ENCODE measurements at regions not wholly inside any gene's neighbourhood (a gene's known extent, or its start where the extent isn't known, plus 50 kb on each side); places are given as distances from the start of the nearest gene placed in this dataset.
"Not testable (repeated sequence)": the region's sequence is repeated elsewhere in the genome, so short reads cannot be mapped to it uniquely, and the experiment has no call there.

- no peak for DNase-seq
Observed at GRCh38 chr4:170773709-170774273, 684.0 kb upstream of the AADAT start.

- DNase-seq: no peak
Observed at GRCh38 chr4:170772429-170772828, 682.7 kb upstream of the AADAT start.

GRCh38 chr4:170770664-170771063 lies 680.9 kb upstream of the AADAT start:
- no peak for DNase-seq

- no peak for DNase-seq
Observed at GRCh38 chr4:170769862-170770261, 680.1 kb upstream of the AADAT start.

DNA sequence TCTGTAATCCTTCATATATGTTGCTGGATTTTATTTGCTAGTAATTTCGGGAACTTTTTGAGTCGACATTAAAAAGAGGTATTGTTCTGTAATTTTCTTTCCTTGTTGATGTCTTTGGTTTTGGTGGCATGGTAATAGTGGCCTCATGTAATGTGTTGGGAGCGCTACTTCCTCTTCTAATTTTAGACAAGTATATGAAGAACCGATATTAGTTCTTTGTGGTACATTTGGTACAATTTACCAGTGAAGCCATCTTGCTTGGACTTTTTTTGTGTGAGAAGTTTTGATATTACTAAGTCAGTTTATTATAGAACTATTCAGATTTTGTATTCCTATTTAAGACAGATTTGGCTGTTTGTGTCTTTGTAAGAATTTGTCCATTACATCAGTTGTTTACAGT lies 669.2 kb upstream of the AADAT start:
- no peak for DNase-seq

DNA sequence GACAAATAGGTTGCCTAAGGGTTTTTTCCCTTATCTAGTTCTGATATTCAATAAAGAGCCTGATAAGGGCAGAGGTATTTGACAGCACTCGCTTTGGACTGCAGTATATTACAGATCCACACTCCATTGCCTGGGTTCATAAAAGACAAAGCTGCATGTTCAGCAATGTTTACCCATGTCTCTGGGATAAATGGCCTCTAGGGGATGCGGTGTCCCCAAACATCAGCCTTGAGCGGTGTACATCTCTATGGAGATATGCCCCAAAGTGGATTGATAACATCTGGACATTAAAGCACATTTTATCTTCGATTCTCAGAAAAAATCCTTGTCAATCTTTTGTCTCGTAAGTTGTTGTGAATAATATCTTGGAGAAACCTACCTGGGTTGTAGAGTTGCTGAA lies 660.8 kb upstream of the AADAT start:
- DNase-seq: no peak

DNA sequence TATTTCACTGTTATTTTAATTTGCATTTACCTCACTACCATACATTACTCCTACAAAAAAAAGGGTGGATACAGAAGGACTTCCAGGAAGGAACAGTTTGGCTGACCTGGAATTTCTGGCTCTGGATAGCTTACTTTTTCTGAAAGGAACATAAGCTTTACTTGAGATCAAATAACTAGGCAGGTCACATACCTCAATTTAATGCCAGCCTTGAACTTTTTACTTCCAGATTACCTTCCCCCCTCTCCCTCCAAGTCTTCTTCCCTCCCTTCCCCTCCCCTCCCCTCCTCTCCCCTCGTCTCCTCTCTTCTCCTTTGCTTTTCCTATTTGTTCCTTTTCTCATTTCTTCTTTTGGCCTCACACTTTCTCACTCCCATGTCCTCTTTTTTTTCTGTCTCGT lies 659.2 kb upstream of the AADAT start:
- DNase-seq: no peak

DNA sequence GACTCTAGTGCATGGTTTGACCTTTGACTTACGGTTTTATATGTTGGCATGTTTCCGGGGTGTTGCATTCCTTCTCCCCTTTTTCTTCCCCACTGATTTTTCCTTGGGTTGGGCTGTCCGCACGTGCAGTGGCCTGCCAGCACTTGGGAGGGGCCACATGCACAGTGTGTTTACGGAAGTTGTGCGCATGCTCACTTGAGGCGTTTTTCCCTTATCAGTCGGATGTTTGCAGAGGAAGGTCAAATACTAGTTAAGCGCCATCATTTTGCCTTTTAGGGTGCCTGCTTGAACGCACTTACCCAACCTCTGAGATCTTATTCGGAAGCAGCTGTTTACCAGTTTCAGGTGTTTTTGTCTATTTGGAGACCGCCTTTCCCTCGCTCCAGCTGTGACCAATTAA lies 653.9 kb upstream of the AADAT start:
- no peak for DNase-seq

DNA sequence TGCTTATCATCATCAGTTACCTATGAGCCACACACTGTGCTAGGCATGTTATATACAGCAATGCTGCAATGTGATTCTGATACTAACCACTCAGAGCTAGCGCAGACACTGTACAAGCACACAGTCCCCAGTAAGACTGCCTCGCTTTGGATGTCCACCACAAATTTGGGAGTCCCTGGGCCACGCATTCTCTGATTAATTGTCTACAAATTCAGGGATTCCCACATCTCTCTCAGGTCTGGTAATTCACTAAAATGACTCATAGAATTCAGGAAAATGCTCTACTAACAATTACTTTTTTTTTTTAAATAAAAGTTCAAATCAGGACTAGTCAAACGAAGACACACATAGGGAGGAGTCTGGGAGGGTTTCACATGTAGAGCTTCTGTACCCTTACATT lies 652.1 kb upstream of the AADAT start:
- no peak for DNase-seq

DNA sequence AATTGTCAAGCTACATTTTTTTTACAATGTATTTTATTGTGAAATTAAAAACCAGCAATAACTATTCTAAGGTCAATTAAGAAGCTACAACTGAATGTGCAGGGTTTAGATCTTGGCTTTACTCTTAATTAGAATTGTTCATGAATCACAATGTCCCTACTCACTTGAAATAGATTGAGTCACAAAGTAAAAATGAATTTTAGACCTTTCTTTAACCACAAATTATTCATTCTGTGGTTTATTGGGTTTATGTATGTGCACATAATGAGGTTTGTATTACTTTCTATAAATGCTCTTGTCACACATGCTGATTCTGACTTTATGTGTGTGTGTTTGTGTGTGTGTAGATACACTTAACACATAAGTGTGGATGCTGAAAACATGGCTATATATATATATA lies 647.0 kb upstream of the AADAT start:
- DNase-seq: no peak

GRCh38 chr4:170729897-170730296 lies 640.1 kb upstream of the AADAT start:
- no peak for DNase-seq

DNA sequence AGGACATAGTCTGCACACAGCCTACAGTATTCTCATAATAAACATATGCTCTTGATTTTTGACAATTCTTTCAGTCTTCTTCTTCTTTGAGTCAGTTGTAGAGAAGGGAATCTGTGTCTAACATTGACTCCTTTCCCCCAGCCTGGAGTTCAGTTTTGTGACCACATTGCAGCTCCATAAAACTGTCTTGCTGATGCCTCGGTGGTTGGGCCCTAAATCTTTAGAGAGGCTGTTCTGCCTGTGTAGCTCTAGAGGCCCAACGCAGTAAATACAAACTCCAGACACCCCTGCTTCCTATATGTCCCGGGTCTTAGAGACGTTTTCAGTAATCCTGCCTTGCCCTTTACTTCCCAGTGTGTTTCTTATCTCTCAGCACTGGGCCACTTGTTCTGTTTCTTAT lies 639.5 kb upstream of the AADAT start:
- DNase-seq: no peak

DNA sequence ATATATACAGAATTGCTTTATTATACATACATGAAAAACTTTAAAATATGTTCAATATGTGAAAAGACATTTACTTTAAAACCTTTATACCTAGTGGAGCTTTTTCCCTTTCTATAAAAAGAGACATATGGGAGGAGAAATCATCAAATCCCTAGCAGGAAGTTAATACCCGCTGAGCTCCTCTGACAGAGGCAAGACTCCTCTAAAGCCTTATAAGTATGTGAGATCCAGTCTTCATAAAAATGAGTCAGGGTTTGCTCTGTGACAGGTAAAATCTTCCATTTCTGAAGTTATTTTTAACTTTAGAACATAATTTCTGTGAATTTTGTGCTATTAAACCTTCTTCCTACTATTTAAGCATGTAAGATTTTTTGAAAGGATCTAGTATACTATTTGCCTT lies 634.4 kb upstream of the AADAT start:
- DNase-seq: no peak

- DNase-seq: no peak
Observed at GRCh38 chr4:170723171-170723570, 633.4 kb upstream of the AADAT start.

DNA sequence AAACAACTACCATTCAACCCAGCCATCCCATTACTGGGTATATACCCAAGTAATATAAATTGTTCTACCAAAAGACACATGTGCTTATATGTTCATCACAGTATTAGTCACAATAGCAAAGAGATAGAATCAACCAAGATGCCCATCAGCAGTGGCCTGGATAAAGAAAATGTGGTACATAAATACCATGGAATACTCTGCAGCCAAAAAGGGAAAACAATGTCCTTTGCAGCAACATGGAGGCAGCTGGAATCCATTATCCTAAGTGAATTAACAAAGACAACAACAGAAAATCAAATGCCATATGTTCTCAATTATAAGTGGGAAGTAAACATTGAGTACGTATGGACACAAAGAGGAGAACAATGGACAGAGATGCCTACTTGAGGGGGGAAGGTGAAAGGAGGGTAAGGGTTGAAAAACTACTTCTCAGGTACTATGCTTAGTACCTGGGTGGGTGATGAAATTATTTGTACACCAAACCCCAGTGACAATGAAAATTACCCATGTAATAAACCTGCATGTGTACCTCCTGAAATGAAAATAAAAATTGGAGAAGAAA lies 632.1 kb upstream of the AADAT start:
- DNase-seq: no peak

- DNase-seq: no peak
Observed at GRCh38 chr4:170716868-170717267, 627.1 kb upstream of the AADAT start.

- DNase-seq: no peak
Observed at GRCh38 chr4:170705907-170706306, 616.2 kb upstream of the AADAT start.

DNA sequence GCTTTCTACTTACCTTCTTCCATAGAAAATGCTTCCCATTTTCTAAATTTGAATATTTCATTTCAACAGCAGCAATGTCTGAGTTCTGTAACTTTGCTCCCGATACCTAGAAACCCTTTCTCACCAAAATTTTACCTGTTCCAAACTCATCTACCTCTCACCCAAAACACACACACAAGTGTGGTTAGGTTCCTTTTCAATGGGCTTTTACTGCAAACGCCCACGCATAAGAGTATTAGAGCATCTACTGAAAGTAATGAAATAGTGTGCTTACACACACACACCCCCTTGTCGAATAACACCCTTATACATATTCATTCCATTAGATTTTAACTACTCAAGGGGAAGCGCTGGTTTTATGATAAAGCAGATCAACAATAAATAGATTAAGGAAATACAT lies 610.3 kb upstream of the AADAT start:
- DNase-seq: no peak

DNA sequence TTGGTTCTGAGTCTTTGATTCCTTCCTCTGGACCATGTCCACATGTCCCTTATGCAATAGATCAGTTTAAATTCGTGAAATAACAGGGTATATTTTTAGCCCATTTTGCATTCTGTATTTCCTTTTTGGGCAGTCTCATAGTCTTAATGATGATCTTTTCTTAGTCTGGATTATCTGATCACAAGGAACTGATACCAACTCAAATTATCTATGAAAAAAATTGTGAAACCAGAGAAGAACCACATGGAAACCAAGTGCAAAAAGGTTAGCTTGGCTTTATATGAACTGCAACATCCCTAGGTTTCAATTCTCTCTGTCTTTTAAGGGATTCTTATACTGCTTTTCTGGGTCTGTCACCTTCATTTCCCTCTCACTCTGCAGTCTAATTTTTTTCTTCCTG lies 608.6 kb upstream of the AADAT start:
- DNase-seq: no peak

GRCh38 chr4:170697845-170698244 lies 608.1 kb upstream of the AADAT start:
- no peak for DNase-seq

DNA sequence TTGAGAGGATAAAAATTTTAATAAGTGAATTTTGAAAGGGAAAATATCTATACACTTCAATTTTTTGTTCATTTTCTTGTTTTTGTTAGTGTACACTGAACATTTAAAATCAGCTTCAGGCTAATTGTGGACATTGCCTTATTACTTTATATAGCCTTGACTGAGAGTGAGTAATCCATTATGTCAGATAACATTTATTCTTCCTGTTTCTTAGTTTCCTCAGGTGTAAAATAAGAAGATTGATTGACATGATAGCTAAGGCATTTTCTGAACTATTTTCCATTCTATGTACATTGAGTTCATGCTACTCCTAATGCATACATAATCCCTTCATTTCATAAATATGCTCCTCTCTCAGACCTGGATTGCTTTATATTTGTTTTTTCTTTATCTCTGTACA lies 607.3 kb upstream of the AADAT start:
- no peak for DNase-seq

GRCh38 chr4:170691168-170691567 lies 601.4 kb upstream of the AADAT start:
- DNase-seq: no peak

DNA sequence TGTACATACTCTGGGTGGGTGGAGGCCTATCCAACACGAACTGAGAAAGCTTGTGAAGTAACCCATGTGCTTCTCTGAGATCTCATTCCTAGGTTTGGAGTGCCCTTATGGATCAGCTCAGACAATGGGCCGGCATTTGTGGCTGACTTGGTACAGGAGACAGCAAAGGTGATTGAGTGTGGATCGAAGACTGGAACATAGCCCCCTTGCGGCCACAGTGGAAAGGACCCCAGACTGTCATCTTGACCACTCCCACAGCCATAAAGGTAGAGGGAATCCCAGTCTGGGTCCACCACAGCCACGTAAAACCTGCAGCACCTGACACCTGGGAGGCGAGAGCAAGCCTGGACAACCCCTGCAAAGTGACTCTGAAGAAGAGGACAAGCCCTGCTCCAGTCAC lies 598.0 kb upstream of the AADAT start:
- no peak for DNase-seq

- DNase-seq: not testable (repeated sequence)
Observed at GRCh38 chr4:170685701-170686100, 595.9 kb upstream of the AADAT start.

DNA sequence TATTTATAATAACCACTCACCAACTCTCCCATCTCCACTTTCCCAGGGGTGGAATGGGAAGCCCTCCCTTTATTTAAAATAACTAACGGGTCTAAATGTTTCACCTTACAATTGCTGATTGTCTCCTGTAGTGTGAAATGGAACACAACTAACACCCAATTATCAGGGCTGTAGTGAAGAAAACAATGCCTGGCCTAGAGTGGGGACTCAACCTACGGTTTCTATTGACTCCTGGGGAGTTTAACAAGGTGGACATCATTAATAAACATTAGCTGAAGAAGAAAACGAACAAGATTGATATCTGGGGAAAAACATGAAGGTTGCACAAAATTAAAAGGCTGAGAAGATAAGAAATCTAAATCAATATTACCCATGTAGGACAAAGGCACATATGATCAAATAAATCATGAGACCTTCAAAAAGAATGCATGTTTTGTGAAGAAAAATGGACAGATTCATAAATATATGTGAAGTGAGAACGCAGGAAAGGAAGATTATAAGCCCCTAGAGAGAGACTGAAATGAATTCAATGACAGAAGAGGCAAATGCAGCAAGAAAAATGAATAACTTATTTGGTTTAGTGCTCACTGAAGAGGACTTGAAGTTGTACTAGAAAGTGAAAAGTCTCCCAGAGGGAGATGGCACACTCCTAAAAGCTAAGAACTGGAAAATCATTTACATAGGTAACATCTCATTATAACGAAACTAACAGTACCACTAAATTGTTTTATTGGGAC lies 593.0 kb upstream of the AADAT start:
- no peak for DNase-seq

All from NCI-H1694 (cell line).